Liver (tissue), 8 donors: ENCODE measurements at regions not wholly inside any gene's neighbourhood (a gene's known extent, or its start where the extent isn't known, plus 50 kb on each side); places are given as distances from the start of the nearest gene placed in this dataset.

Experiments
- DNase-seq: peaks from one replicate; pipeline ENCODE4 v3.0.0-alpha.2; 2017; ENCODE audit warnings: low spot score
- H3K27ac ChIP-seq, 2 donors: one replicate each; pipeline ENCODE4 v1.7.0; 2013; ENCODE audit warnings: inconsistent platforms in 2 of 2, low read length in 2 of 2, control low read depth in 1 of 2, low read depth in 1 of 2, mild to moderate bottlenecking in 1 of 2
- H3K27me3 ChIP-seq, 4 donors: one replicate each; pipeline versions ENCODE4 v1.6.1 to v1.7.0; 2013; ENCODE audit warnings: low read length in 3 of 4, inconsistent platforms in 1 of 4, mild to moderate bottlenecking in 1 of 4, moderate library complexity in 1 of 4; ENCODE audit not compliant: control insufficient read depth in 4 of 4, insufficient read depth in 4 of 4
- H3K36me3 ChIP-seq, 4 donors: one replicate each; pipeline versions ENCODE4 v1.6.1 to v1.7.0; 2013; ENCODE audit warnings: low read length in 3 of 4, mild to moderate bottlenecking in 3 of 4, low read depth in 1 of 4, moderate library complexity in 1 of 4; ENCODE audit not compliant: control insufficient read depth in 4 of 4, insufficient read depth in 3 of 4
- H3K4me1 ChIP-seq, 4 donors: one replicate each; pipeline versions ENCODE4 v1.6.1 to v1.7.0; 2013; ENCODE audit warnings: low read length in 3 of 4, mild to moderate bottlenecking in 3 of 4, moderate library complexity in 1 of 4; ENCODE audit not compliant: control insufficient read depth in 4 of 4, insufficient read depth in 4 of 4
- H3K4me3 ChIP-seq, 3 donors: one replicate each; pipeline versions ENCODE4 v1.6.1 to v1.7.0; 2013; ENCODE audit warnings: low read length in 3 of 3, control low read depth in 1 of 3, low read depth in 1 of 3, mild to moderate bottlenecking in 1 of 3
- H3K9ac ChIP-seq, 2 donors: one replicate each; pipeline ENCODE4 v1.7.0; 2013; ENCODE audit warnings: low read length in 2 of 2, mild to moderate bottlenecking in 2 of 2, moderate library complexity in 2 of 2, control low read depth in 1 of 2, low read depth in 1 of 2
- H3K9me3 ChIP-seq, 4 donors: one replicate each; pipeline versions ENCODE4 v1.6.1 to v1.7.0; 2013; ENCODE audit warnings: low read length in 3 of 4; ENCODE audit not compliant: control insufficient read depth in 4 of 4
- ATF3 ChIP-seq: IDR thresholded peaks from 2 replicates; pipeline ENCODE4 v1.6.1; 2016; ENCODE audit warnings: antibody characterized with exemption
- CTCF ChIP-seq: fragments of 150-350 bp; IDR thresholded peaks from 2 replicates; pipeline ENCODE4 v1.5.1; 2017; ENCODE audit warnings: improper control_type of control experiment, low read depth, low read length; ENCODE audit not compliant: missing input control
- FOXA1 ChIP-seq: IDR thresholded peaks from 2 replicates; pipeline ENCODE4 v1.6.1; 2016; ENCODE audit warnings: antibody characterized with exemption
- FOXA2 ChIP-seq: IDR thresholded peaks from 2 replicates; pipeline ENCODE4 v1.6.1; 2016; ENCODE audit warnings: antibody characterized with exemption
- HNF4A ChIP-seq, 2 donors: conservative IDR thresholded peaks; 2 replicates each; pipeline ENCODE4 v1.6.1; 2016; ENCODE audit warnings: antibody characterized with exemption in 2 of 2, mild to moderate bottlenecking in 2 of 2
- HNF4G ChIP-seq: IDR thresholded peaks from 2 replicates; pipeline ENCODE4 v1.6.1; 2016; ENCODE audit warnings: antibody characterized with exemption
- JUND ChIP-seq, 2 donors: IDR thresholded peaks; 2 replicates each; pipeline ENCODE4 v1.6.1; 2016; ENCODE audit warnings: antibody characterized with exemption in 2 of 2
- MAX ChIP-seq: IDR thresholded peaks from 2 replicates; pipeline ENCODE4 v1.6.1; 2016; ENCODE audit warnings: antibody characterized with exemption
- NR2F2 ChIP-seq: IDR thresholded peaks from 2 replicates; pipeline ENCODE4 v1.6.1; 2016; ENCODE audit warnings: antibody characterized with exemption
- RAD21 ChIP-seq, 2 donors: IDR thresholded peaks; 2 replicates each; pipeline ENCODE4 v1.6.1; 2016; ENCODE audit warnings: antibody characterized with exemption in 2 of 2, mild to moderate bottlenecking in 2 of 2
- REST ChIP-seq: IDR thresholded peaks from 2 replicates; pipeline ENCODE4 v1.6.1; 2016; ENCODE audit warnings: antibody characterized with exemption, mild to moderate bottlenecking
- RXRA ChIP-seq, 2 donors: IDR thresholded peaks; 2 replicates each; pipeline ENCODE4 v1.6.1; 2017 to 2018; ENCODE audit warnings: antibody characterized with exemption in 2 of 2, mild to moderate bottlenecking in 1 of 2
- SP1 ChIP-seq: IDR thresholded peaks from 2 replicates; pipeline ENCODE4 v1.6.1; 2018; ENCODE audit warnings: antibody characterized with exemption, mild to moderate bottlenecking
- TAF1 ChIP-seq: conservative IDR thresholded peaks from 2 replicates; pipeline ENCODE4 v1.6.1; 2016; ENCODE audit warnings: antibody characterized with exemption, mild to moderate bottlenecking
- YY1 ChIP-seq: IDR thresholded peaks from 2 replicates; pipeline ENCODE4 v1.6.1; 2016; ENCODE audit warnings: antibody characterized with exemption, mild to moderate bottlenecking
- ZBTB33 ChIP-seq: IDR thresholded peaks from 2 replicates; pipeline ENCODE4 v1.6.1; 2016; ENCODE audit warnings: antibody characterized with exemption
- WGBS: extraction: QIAGEN DNeasy Blood & Tissue Kit; methylation state at CpG from one replicate; pipeline ENCODE4 v1.1.7; 2013; 5-methylcytosine and 5-hydroxymethylcytosine counted together
- donor health status: healthy.
- donor health status: healthy.
- donor health status: healthy.
- donor health status: healthy.
- donor health status: healthy.

GRCh38 chr2:105959357-105959756, 214.6 kb downstream of the NCK2 start:
- WGBS = 93% methylated on average over 4 of the region's 4 CpGs
- TF ChIP-seq NR2F2 = no peak
- TF ChIP-seq FOXA2 = no peak
- TF ChIP-seq HNF4A (conservative IDR thresholded peaks at IDR 0.05) = no peak
- TF ChIP-seq HNF4G = no peak
- no peak for TF ChIP-seq RAD21 (IDR thresholded peaks at IDR 0.05)
- no peak for TF ChIP-seq SP1
- TF ChIP-seq REST = no peak
- TF ChIP-seq TAF1 = no peak
- no peak for TF ChIP-seq FOXA1
- no peak for TF ChIP-seq RXRA (IDR thresholded peaks at IDR 0.05)
- TF ChIP-seq ZBTB33 = no peak
- no peak for TF ChIP-seq MAX
- no peak for TF ChIP-seq CTCF
- TF ChIP-seq ATF3 = no peak
- no peak for TF ChIP-seq YY1
- no peak for TF ChIP-seq JUND (IDR thresholded peaks at IDR 0.05)
- Histone ChIP-seq H3K27ac (no peak overlapping the region), H3K27me3 (no peaks in the 10 kb centered on the region), H3K4me3 (no peak overlapping the region), H3K9me3 (peaks cover 0 to 5% (median 1%) of the 10 kb centered on the region in 4 donors), H3K36me3 (no peaks in the 10 kb centered on the region), H3K9ac (no peak overlapping the region), H3K4me1 (no peaks in the 10 kb centered on the region)
- no peak for DNase-seq

GRCh38 chr2:105954891-105955290, 210.2 kb downstream of the NCK2 start:
- H3K27ac ChIP-seq = no peak overlapping the region

More at GRCh38 chr2:105954891-105955290, 210.2 kb downstream of the NCK2 start:
- H3K9me3 ChIP-seq = peaks cover 0 to 5% (median 1%) of the 10 kb centered on the region in 4 donors
- H3K9ac ChIP-seq = no peak overlapping the region
- H3K36me3 ChIP-seq = no peaks in the 10 kb centered on the region
- H3K4me3 ChIP-seq = no peak overlapping the region
- no peak for DNase-seq
- no peak for TF ChIP-seq RAD21 (IDR thresholded peaks at IDR 0.05)
- no peak for TF ChIP-seq SP1
- TF ChIP-seq REST = no peak
- no peak for TF ChIP-seq JUND (IDR thresholded peaks at IDR 0.05)
- no peak for TF ChIP-seq FOXA1
- no peak for TF ChIP-seq YY1
- no peak for TF ChIP-seq HNF4A (conservative IDR thresholded peaks at IDR 0.05)
- no peak for TF ChIP-seq ZBTB33
- H3K4me1 ChIP-seq = no peaks in the 10 kb centered on the region
- H3K27me3 ChIP-seq = peaks cover 0 to 5% (median 0%) of the 10 kb centered on the region in 4 donors
- WGBS = 86% methylated on average over 3 of the region's 3 CpGs
